PC-9 (cell line): ENCODE measurements at regions not wholly inside any gene's neighbourhood (a gene's known extent, or its start where the extent isn't known, plus 50 kb on each side); places are given as distances from the start of the nearest gene placed in this dataset.
"Not testable (repeated sequence)": the region's sequence is repeated elsewhere in the genome, so short reads cannot be mapped to it uniquely, and the experiment has no call there.

ENCODE experiments used
- BruUV-seq: library from RNA; stranded (reverse); fragments of 400-500 nt; replicated peaks from 2 replicates; lab custom pipeline; 2021; lab: Mats Ljungman, UMichigan
- CTCF ChIA-PET: fragments of 300-600 bp; sonication (Branson Sonifier 250); formaldehyde crosslinking; loops from one replicate; lab custom pipeline; 2022; ENCODE audit warnings: antibody characterized with exemption; lab: Charles Lee
- POLR2A ChIA-PET: fragments of 300-600 bp; sonication (Branson Sonifier 250); formaldehyde crosslinking; loops from one replicate; lab custom pipeline; 2022; ENCODE audit warnings: antibody characterized with exemption; ENCODE audit not compliant: unreplicated experiment; lab: Charles Lee
- DNase-seq, 2 experiments: peaks; one replicate each; pipeline versions ENCODE4 v3.0.0 to v3.0.0-alpha.2; 2015 to 2022; ENCODE audit warnings: mixed read lengths in 1 of 2
- H2AFZ ChIP-seq: fragments of 200-600 bp; sonication (generic); 2 replicates; pipeline ENCODE4 v1.8.1; 2017; ENCODE audit warnings: antibody characterized with exemption
- H3F3A ChIP-seq: fragments of 200-600 bp; sonication (generic); 2 replicates; pipeline ENCODE4 v1.8.1; 2017; ENCODE audit warnings: antibody characterized with exemption, mild to moderate bottlenecking, low read depth; ENCODE audit not compliant: insufficient read depth
- H3K27ac ChIP-seq: fragments of 200-600 bp; sonication (generic); 2 replicates; pipeline ENCODE4 v1.6.1; 2016; ENCODE audit warnings: mixed run types
- H3K27me3 ChIP-seq: fragments of 200-600 bp; sonication (generic); 2 replicates; pipeline ENCODE4 v1.6.1; 2016; ENCODE audit warnings: low read depth, mixed run types; ENCODE audit not compliant: insufficient read depth
- H3K36me3 ChIP-seq: fragments of 200-600 bp; sonication (generic); 2 replicates; pipeline ENCODE4 v1.6.1; 2016; ENCODE audit warnings: low read depth, mixed run types
- H3K4me1 ChIP-seq: fragments of 200-600 bp; sonication (generic); replicated peaks from 2 replicates; pipeline ENCODE4 v1.6.1; 2016; ENCODE audit warnings: mixed run types; ENCODE audit not compliant: insufficient read depth
- H3K4me2 ChIP-seq: fragments of 200-600 bp; sonication (generic); 2 replicates; pipeline ENCODE4 v1.6.1; 2017; ENCODE audit warnings: mixed run types
- H3K4me3 ChIP-seq: fragments of 200-600 bp; sonication (generic); 2 replicates; pipeline ENCODE4 v1.6.1; 2016; ENCODE audit warnings: mixed run types
- H3K79me2 ChIP-seq: fragments of 200-600 bp; sonication (generic); 2 replicates; pipeline ENCODE4 v1.6.1; 2017; ENCODE audit warnings: low read depth, mixed run types
- H3K9me2 ChIP-seq: fragments of 200-600 bp; sonication (generic); 2 replicates; pipeline ENCODE4 v1.8.1; 2017; ENCODE audit warnings: mild to moderate bottlenecking; ENCODE audit not compliant: insufficient read depth
- H3K9me3 ChIP-seq: fragments of 200-600 bp; sonication (generic); 2 replicates; pipeline ENCODE4 v1.8.1; 2016; ENCODE audit warnings: low read depth; ENCODE audit not compliant: insufficient read depth
- H4K20me1 ChIP-seq: fragments of 200-600 bp; sonication (generic); 2 replicates; pipeline ENCODE4 v1.8.1; 2017; ENCODE audit not compliant: insufficient read depth
- CTCF ChIP-seq: fragments of 200-600 bp; sonication (generic); conservative IDR thresholded peaks from 2 replicates; pipeline ENCODE4 v1.6.1; 2017; ENCODE audit warnings: mixed run types, antibody characterized with exemption, mild to moderate bottlenecking, moderate library complexity
- EZH2 ChIP-seq: fragments of 200-600 bp; sonication (generic); IDR thresholded peaks from 2 replicates; pipeline ENCODE4 v1.8.0; 2017; ENCODE audit warnings: antibody characterized with exemption, low read depth
- intact Hi-C: fragments of 100-400 bp; cut with micrococcal nuclease; formaldehyde crosslinking; loops from one replicate; pipeline ENCODE4 v1.10.0; 2022; ENCODE audit not compliant: unreplicated experiment

DNA sequence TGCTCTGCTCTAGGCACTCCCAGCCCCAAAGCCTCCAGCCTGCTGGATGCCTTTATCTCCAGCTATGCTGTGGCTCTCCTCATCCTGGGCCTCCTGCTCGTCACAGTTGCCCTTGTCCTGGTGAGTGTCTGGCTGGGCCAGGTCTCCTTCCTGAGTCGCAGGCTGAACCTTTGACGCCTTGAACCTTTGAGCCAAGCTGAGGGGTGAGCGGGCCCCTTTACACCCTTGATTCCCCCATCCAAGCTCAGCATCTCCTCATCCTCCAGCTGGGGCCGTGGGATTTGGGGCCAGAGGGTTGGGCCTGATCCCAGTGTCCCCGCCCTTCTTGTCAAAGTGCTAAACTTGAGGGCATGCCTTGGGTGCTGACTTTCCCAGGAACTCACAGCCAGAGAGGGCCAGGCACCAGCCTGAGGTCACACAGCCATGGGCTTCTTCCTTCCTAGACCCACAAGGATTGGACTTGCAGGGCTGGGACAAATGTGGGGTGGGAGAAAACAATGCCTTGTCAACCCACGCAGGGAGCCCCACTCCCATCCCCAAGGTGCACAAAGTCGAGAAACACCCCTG lies 137.0 kb downstream of the TBC1D2B start:
- intact Hi-C loops = no loop called here
- Histone ChIP-seq H3K4me3 (no peak overlapping the region), H3K27me3 (peaks cover 14% of the 10 kb centered on the region; the same call in 1 of the 2 replicates), H3K36me3 (no peaks in the 10 kb centered on the region), H3K4me2 (no peak overlapping the region), H3K9me3 (no peaks in the 10 kb centered on the region), H2AFZ (no peak overlapping the region), H3K9me2 (no peaks in the 10 kb centered on the region), H3K4me1 (no peaks in the 10 kb centered on the region), H3K79me2 (no peaks in the 10 kb centered on the region), H4K20me1 (no peaks in the 10 kb centered on the region), H3K27ac (no peak overlapping the region), H3F3A (no peaks in the 10 kb centered on the region)
- CTCF ChIA-PET = no interaction called here
- DNase-seq = no peak
- POLR2A ChIA-PET = no interaction called here
- no TSS peak for BruUV-seq
- TF ChIP-seq EZH2 (no peak), CTCF (no peak)

DNA sequence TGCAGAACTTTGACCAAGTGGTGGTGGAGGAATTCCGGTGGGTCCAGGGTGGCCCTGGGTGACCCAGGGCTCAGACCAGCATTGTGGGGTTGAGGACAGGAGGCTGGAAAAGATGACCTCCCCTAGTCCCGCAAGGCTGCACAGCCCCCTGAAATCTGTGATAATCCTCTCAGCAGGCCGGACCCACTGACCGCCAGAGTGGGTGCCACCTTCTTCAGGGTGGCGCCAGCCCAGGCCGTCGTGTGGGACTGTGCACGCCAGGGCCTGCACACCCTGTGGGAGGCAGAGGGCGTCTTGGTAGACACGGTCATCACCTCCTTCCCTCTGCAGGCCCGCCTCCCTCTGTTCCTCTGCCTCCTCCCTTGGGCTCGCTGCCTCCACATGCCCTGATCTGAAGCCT lies 137.7 kb downstream of the TBC1D2B start:
- Histone ChIP-seq H3K4me3 (no peak overlapping the region), H4K20me1 (no peaks in the 10 kb centered on the region), H3K27me3 (peaks cover 8% of the 10 kb centered on the region; the same call in 1 of the 2 replicates), H3K27ac (no peak overlapping the region), H2AFZ (no peak overlapping the region), H3K79me2 (no peaks in the 10 kb centered on the region), H3K4me1 (no peaks in the 10 kb centered on the region), H3F3A (no peaks in the 10 kb centered on the region), H3K9me2 (no peaks in the 10 kb centered on the region), H3K4me2 (no peak overlapping the region), H3K36me3 (no peaks in the 10 kb centered on the region), H3K9me3 (no peaks in the 10 kb centered on the region)
- no peak for DNase-seq
- CTCF ChIA-PET = no interaction called here
- intact Hi-C loops = no loop called here
- BruUV-seq = no TSS peak
- POLR2A ChIA-PET = no interaction called here
- TF ChIP-seq EZH2 (no peak), CTCF (no peak)

DNA sequence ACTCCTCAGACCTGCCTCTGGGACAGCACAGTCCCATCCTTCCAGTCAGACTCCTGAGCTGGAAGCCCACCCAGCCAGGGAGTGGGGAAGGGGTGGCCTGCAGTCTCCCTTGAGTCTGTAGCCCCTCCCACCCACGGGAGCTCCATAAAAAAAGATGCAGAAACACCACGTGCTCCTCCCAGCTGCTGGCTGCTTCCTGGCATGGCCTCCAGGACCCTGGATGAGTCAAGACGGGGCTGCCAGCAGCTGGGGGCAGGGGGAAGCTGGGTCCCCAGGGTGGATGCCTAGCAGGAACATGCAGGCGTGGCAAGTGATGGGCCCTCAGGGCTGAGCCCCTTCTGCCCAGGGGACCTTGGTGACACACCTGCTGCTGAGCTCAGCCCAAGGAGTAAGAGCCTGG lies 138.5 kb downstream of the TBC1D2B start:
- POLR2A ChIA-PET, BruUV-seq: not testable (repeated sequence)

DNA sequence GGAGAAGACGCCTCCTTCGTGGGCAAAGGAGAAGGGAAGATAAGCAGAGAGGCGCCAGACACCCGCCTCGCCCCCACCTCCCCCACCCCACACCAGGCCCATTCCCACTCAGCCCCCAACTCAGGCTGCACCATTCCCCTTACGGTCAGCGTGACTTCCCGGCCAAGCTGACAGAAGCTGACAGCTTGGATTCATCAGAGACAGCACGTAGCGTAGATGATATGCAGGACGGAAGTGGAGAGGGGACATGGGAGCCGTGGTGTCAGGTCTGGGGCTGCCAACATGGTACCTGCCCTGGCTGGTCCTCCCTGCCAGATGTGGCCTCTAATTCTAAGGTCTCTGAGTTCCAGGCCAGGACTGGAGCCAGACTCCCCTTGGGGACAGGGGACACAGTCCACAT lies 139.0 kb downstream of the TBC1D2B start:
- H3F3A ChIP-seq, POLR2A ChIA-PET, H3K9me2 ChIP-seq, H3K4me3 ChIP-seq, DNase-seq, CTCF ChIA-PET, H3K9me3 ChIP-seq, BruUV-seq, intact Hi-C loops, H2AFZ ChIP-seq, H3K4me1 ChIP-seq, H3K27me3 ChIP-seq, H4K20me1 ChIP-seq, H3K79me2 ChIP-seq, H3K36me3 ChIP-seq, H3K27ac ChIP-seq, H3K4me2 ChIP-seq: not testable (repeated sequence)

More for the DNA sequence above, 138.5 kb downstream of the TBC1D2B start:
- H3K79me2 ChIP-seq, H3K27ac ChIP-seq, CTCF ChIA-PET, H3K4me1 ChIP-seq, H3K9me2 ChIP-seq, H2AFZ ChIP-seq, intact Hi-C loops, H3K36me3 ChIP-seq, H3F3A ChIP-seq, H4K20me1 ChIP-seq, H3K27me3 ChIP-seq, H3K4me2 ChIP-seq, H3K4me3 ChIP-seq, DNase-seq, H3K9me3 ChIP-seq: not testable (repeated sequence)

GRCh38 chr15:77936567-77936966 lies 140.9 kb downstream of the TBC1D2B start:
- H3K4me3 ChIP-seq, CTCF ChIA-PET, H3K36me3 ChIP-seq, H3F3A ChIP-seq, H3K27ac ChIP-seq, H4K20me1 ChIP-seq, H3K4me1 ChIP-seq, H2AFZ ChIP-seq, H3K4me2 ChIP-seq, H3K9me3 ChIP-seq, H3K79me2 ChIP-seq, POLR2A ChIA-PET, H3K9me2 ChIP-seq, H3K27me3 ChIP-seq, BruUV-seq, intact Hi-C loops, DNase-seq: not testable (repeated sequence)

- H3K36me3 ChIP-seq, H3K4me1 ChIP-seq, DNase-seq, H2AFZ ChIP-seq, H4K20me1 ChIP-seq, H3F3A ChIP-seq, H3K4me3 ChIP-seq, H3K9me2 ChIP-seq, intact Hi-C loops, H3K27me3 ChIP-seq, H3K27ac ChIP-seq, H3K4me2 ChIP-seq, POLR2A ChIA-PET, H3K9me3 ChIP-seq, CTCF ChIA-PET, H3K79me2 ChIP-seq, BruUV-seq: not testable (repeated sequence)
Observed at GRCh38 chr15:77934516-77934915, 143.0 kb downstream of the TBC1D2B start.
